ENCODE measurements at regions not wholly inside any gene's neighbourhood (a gene's known extent, or its start where the extent isn't known, plus 50 kb on each side); places are given as distances from the start of the nearest gene placed in this dataset.
"Not testable (repeated sequence)": the region's sequence is repeated elsewhere in the genome, so short reads cannot be mapped to it uniquely, and the experiment has no call there.

GRCh38 chr4:60905162-60905561 is 295.0 kb upstream of the ADGRL3 start:
- 71 to 86% (median 78%) methylated on average over 4 of the region's 4 CpGs for WGBS, 4 donors
- H3K27ac ChIP-seq, result no peak overlapping the region
- H3K9me3 ChIP-seq (replicated peaks in 1 of 3), result no peaks in the 10 kb centered on the region
- no peaks in the 10 kb centered on the region for H3K4me1 ChIP-seq (replicated peaks in 1 of 2)
- no peaks in the 10 kb centered on the region for H3K36me3 ChIP-seq (replicated peaks in 1 of 2)
- intact Hi-C loops (cut with DNase I), result no loop called here
- no peak for DNase-seq
- H3K27me3 ChIP-seq, result no peaks in the 10 kb centered on the region
- TF ChIP-seq POLR2A (IDR thresholded peaks at IDR 0.05), result no peak
- TF ChIP-seq CTCF (IDR thresholded peaks at IDR 0.05), result no peak
- H3K4me3 ChIP-seq, result no peak overlapping the region

GRCh38 chr4:60911127-60911526 is 289.0 kb upstream of the ADGRL3 start:
- DNase-seq, result no peak
- no peak for TF ChIP-seq CTCF (IDR thresholded peaks at IDR 0.05)

GRCh38 chr4:60913002-60913401 is 287.1 kb upstream of the ADGRL3 start:
- DNase-seq, result no peak
- Histone ChIP-seq H3K36me3 (replicated peaks in 1 of 2) (no peaks in the 10 kb centered on the region), H3K9me3 (replicated peaks in 1 of 3) (no peaks in the 10 kb centered on the region), H3K4me1 (replicated peaks in 1 of 2) (no peaks in the 10 kb centered on the region), H3K27ac (no peak overlapping the region), H3K4me3 (no peak overlapping the region), H3K27me3 (no peaks in the 10 kb centered on the region)
- 71 to 87% (median 73%) methylated on average over 3 of the region's 3 CpGs for WGBS, 4 donors
- no peak for TF ChIP-seq CTCF (IDR thresholded peaks at IDR 0.05)
- no peak for TF ChIP-seq POLR2A (IDR thresholded peaks at IDR 0.05)
- intact Hi-C loops (cut with DNase I), result no loop called here

More at GRCh38 chr4:60911127-60911526, 289.0 kb upstream of the ADGRL3 start:
- Histone ChIP-seq H3K36me3 (replicated peaks in 1 of 2) (no peaks in the 10 kb centered on the region), H3K27me3 (no peaks in the 10 kb centered on the region), H3K4me1 (replicated peaks in 1 of 2) (no peaks in the 10 kb centered on the region), H3K9me3 (replicated peaks in 1 of 3) (no peaks in the 10 kb centered on the region), H3K4me3 (no peak overlapping the region), H3K27ac (no peak overlapping the region)
- intact Hi-C loops (cut with DNase I), result no loop called here

- intact Hi-C loops (cut with DNase I), result no loop called here
- H3K4me1 ChIP-seq (replicated peaks in 1 of 2), result no peaks in the 10 kb centered on the region
These were observed 286.5 kb upstream of the ADGRL3 start for GRCh38 chr4:60913671-60914070.

GRCh38 chr4:60921735-60922134 is 278.4 kb upstream of the ADGRL3 start:
- H3K27me3 ChIP-seq; H3K27ac ChIP-seq; H3K9me3 ChIP-seq (replicated peaks in 1 of 3); intact Hi-C loops (cut with DNase I); H3K4me3 ChIP-seq; DNase-seq; H3K36me3 ChIP-seq (replicated peaks in 1 of 2); H3K4me1 ChIP-seq (replicated peaks in 1 of 2): not testable (repeated sequence)
- WGBS, 4 donors, result 87 to 93% (median 90%) methylated on average over 4 of the region's 4 CpGs

More at GRCh38 chr4:60913671-60914070, 286.5 kb upstream of the ADGRL3 start:
- Histone ChIP-seq H3K27me3 (no peaks in the 10 kb centered on the region), H3K4me3 (no peak overlapping the region), H3K36me3 (replicated peaks in 1 of 2) (no peaks in the 10 kb centered on the region), H3K27ac (no peak overlapping the region), H3K9me3 (replicated peaks in 1 of 3) (no peaks in the 10 kb centered on the region)
- DNase-seq, result no peak
- no peak for TF ChIP-seq POLR2A (IDR thresholded peaks at IDR 0.05)
- TF ChIP-seq CTCF (IDR thresholded peaks at IDR 0.05), result no peak
- 77 to 81% (median 79%) methylated on average over 2 of the region's 2 CpGs for WGBS, 4 donors
